ENCODE measurements at regions not wholly inside any gene's neighbourhood (a gene's known extent, or its start where the extent isn't known, plus 50 kb on each side); places are given as distances from the start of the nearest gene placed in this dataset.

DNA sequence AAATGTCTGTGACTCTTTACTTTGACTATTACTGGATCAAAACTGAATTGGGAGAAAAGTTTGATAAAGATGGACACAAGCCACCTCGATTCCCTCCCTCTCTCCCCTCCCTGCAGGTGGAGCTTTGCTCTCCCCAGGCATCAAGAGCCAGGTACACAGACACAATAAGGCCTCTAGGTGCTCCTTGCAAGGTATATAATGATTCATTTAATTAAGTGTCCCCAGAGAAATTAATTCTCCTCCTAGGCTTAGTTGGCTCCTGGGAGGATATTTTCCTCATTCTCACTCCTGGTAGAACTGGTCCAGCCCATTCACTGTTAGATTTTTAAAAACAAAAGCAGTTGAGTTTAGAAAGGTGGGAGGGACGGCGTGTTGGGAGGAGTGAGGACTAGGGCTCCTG lies 352.4 kb upstream of the SMIM21 start:
- no peaks in the 10 kb centered on the region for H3K27me3 ChIP-seq (ENCODE audit: insufficient read depth, low read length)
- H3K36me3 ChIP-seq (ENCODE audit: insufficient read depth, low read length): no peaks in the 10 kb centered on the region
- H3K79me2 ChIP-seq (ENCODE audit: control insufficient read depth, insufficient read depth, low read length, unreplicated experiment): no peaks in the 10 kb centered on the region
- H2AFZ ChIP-seq (ENCODE audit: low read length, unreplicated experiment): no peak overlapping the region
- H3K4me1 ChIP-seq (ENCODE audit: control insufficient read depth, insufficient read depth, low read length, unreplicated experiment): no peaks in the 10 kb centered on the region
- H3K4me3 ChIP-seq (ENCODE audit: low read depth, low read length): no peak overlapping the region
- no peak overlapping the region for H3K27ac ChIP-seq (ENCODE audit: low read depth, low read length)

DNA sequence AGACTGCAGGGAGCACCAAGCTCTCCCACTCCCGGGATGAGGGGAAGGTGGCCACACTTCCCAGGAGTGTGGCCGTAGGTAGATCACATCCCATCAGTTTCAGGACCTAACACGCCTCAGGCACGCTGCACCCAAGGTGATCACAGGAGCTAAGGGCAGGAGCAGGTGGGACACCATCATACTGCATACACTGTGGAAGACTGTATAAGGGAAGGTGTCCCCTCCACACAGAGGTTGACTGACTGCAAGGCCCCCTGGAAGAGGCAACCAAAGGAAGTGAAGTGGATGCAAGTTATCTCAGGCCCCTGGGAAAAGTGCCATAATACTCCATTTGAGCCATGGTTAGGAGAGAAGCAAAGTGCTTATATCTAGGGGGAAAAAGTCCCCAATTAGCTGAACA lies 351.9 kb upstream of the SMIM21 start:
- no peaks in the 10 kb centered on the region for H3K27me3 ChIP-seq (ENCODE audit: insufficient read depth, low read length)
- no peaks in the 10 kb centered on the region for H3K79me2 ChIP-seq (ENCODE audit: control insufficient read depth, insufficient read depth, low read length, unreplicated experiment)
- no peaks in the 10 kb centered on the region for H3K4me1 ChIP-seq (ENCODE audit: control insufficient read depth, insufficient read depth, low read length, unreplicated experiment)
- no peak overlapping the region for H3K27ac ChIP-seq (ENCODE audit: low read depth, low read length)
- H3K4me3 ChIP-seq (ENCODE audit: low read depth, low read length): no peak overlapping the region
- no peaks in the 10 kb centered on the region for H3K36me3 ChIP-seq (ENCODE audit: insufficient read depth, low read length)
- no peak overlapping the region for H2AFZ ChIP-seq (ENCODE audit: low read length, unreplicated experiment)

DNA sequence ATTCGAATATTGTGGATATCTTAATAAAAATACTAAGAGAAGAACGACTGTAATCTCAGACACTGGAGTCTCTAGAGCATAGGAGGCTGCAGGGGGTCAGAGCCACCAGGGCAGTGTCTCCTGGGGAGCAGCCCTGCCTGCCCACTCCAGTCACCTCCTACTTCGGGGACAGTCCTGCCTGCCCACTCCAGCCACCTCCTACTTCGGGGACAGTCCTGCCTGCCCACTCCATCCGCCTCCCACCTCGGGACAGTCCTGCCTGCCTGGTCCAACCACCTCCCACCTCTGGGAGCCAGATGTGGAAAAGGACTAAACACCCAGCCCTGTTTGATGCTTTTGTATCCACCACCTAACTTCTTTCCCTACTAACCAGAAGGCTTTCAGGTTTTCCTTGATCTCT lies 350.1 kb upstream of the SMIM21 start:
- Histone ChIP-seq H3K4me1 (ENCODE audit: control insufficient read depth, insufficient read depth, low read length, unreplicated experiment) (no peaks in the 10 kb centered on the region), H3K36me3 (ENCODE audit: insufficient read depth, low read length) (no peaks in the 10 kb centered on the region), H3K27me3 (ENCODE audit: insufficient read depth, low read length) (no peaks in the 10 kb centered on the region), H2AFZ (ENCODE audit: low read length, unreplicated experiment) (no peak overlapping the region), H3K79me2 (ENCODE audit: control insufficient read depth, insufficient read depth, low read length, unreplicated experiment) (no peaks in the 10 kb centered on the region), H3K27ac (ENCODE audit: low read depth, low read length) (no peak overlapping the region), H3K4me3 (ENCODE audit: low read depth, low read length) (no peak overlapping the region)

DNA sequence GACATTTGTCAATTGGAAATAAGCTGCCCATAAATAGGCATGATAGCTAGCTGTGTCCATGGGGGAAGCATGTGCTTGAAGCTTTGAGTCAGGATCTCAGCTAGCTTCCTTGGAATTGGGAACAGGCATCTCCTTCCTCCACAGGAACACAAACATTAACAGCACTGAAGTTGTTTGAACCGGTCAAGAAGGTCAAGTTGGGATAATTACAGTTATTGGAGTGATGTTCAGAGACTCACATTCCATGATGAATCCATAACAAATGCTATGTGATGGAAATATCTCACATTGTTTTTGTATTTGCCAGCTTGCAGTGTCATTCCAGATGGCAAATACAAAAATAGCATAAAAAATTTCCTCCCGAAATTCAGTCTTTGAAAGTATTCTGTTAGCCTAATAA lies 347.6 kb upstream of the SMIM21 start:
- no peaks in the 10 kb centered on the region for H3K27me3 ChIP-seq (ENCODE audit: insufficient read depth, low read length)
- H3K36me3 ChIP-seq (ENCODE audit: insufficient read depth, low read length): no peaks in the 10 kb centered on the region
- no peaks in the 10 kb centered on the region for H3K79me2 ChIP-seq (ENCODE audit: control insufficient read depth, insufficient read depth, low read length, unreplicated experiment)
- H3K27ac ChIP-seq (ENCODE audit: low read depth, low read length): no peak overlapping the region
- H3K4me3 ChIP-seq (ENCODE audit: low read depth, low read length): no peak overlapping the region
- no peak overlapping the region for H2AFZ ChIP-seq (ENCODE audit: low read length, unreplicated experiment)
- H3K4me1 ChIP-seq (ENCODE audit: control insufficient read depth, insufficient read depth, low read length, unreplicated experiment): no peaks in the 10 kb centered on the region

DNA sequence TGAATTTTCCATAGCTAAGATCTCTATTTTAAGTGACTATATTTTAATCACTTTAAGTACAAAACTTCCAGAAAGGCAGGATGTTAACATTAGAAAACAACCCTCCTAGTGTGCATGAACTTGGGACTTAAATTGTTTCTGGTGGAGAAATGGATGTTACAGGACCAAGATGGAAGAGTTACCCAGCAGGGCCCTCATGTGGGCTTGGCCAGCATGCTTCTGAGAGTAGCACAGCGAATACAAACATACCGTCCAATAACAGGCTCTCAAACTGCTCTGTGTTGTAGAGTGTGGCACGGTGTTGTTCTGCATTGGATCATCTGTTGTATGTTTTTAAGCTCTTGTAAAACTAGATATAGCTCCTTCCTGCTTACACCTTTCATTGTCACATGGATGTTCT lies 346.1 kb upstream of the SMIM21 start:
- Histone ChIP-seq H3K4me3 (ENCODE audit: low read depth, low read length) (no peak overlapping the region), H3K27ac (ENCODE audit: low read depth, low read length) (no peak overlapping the region), H3K79me2 (ENCODE audit: control insufficient read depth, insufficient read depth, low read length, unreplicated experiment) (no peaks in the 10 kb centered on the region), H3K36me3 (ENCODE audit: insufficient read depth, low read length) (no peaks in the 10 kb centered on the region), H2AFZ (ENCODE audit: low read length, unreplicated experiment) (no peak overlapping the region), H3K27me3 (ENCODE audit: insufficient read depth, low read length) (no peaks in the 10 kb centered on the region), H3K4me1 (ENCODE audit: control insufficient read depth, insufficient read depth, low read length, unreplicated experiment) (no peaks in the 10 kb centered on the region)

DNA sequence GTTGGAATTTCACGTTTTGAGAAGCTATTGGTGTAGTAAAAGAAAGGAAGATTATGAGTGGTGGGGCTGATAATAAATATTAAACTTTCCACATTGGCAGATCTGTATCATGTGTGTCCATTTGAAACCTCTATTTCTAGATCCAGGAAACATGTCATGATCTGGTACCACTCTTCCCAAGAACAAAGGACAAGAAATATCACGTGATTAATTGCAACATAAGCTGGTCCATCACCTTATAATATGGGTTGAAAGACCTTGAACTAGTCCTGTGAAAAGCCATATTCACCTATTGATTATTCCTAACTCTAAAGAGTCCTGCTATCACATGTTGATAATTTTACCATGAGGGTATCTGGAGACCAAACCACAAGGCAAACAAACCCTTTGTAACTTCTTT lies 335.3 kb upstream of the SMIM21 start:
- H3K36me3 ChIP-seq (ENCODE audit: insufficient read depth, low read length): no peaks in the 10 kb centered on the region
- no peak overlapping the region for H3K4me3 ChIP-seq (ENCODE audit: low read depth, low read length)
- H3K79me2 ChIP-seq (ENCODE audit: control insufficient read depth, insufficient read depth, low read length, unreplicated experiment): no peaks in the 10 kb centered on the region
- H3K27ac ChIP-seq (ENCODE audit: low read depth, low read length): no peak overlapping the region
- no peaks in the 10 kb centered on the region for H3K4me1 ChIP-seq (ENCODE audit: control insufficient read depth, insufficient read depth, low read length, unreplicated experiment)
- no peak overlapping the region for H2AFZ ChIP-seq (ENCODE audit: low read length, unreplicated experiment)
- no peaks in the 10 kb centered on the region for H3K27me3 ChIP-seq (ENCODE audit: insufficient read depth, low read length)

DNA sequence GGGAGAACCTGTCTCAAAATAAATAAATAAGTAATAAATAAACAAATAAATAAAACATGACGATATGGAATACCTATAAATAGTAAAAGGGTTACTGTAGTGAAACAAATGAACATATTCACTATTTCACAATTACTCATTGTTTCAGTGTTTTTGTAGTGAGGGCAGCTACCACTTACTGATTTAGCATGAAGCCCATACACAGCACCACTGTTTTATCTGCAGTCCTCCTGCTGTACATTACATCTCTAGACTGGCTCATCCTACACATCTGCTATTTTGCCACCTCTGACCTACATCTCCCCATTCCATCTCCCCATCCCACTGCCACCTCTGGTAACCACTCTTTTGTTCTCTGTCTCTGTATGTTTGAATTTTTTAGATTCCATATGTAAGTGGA lies 332.7 kb upstream of the SMIM21 start:
- Histone ChIP-seq H3K27ac (ENCODE audit: low read depth, low read length) (no peak overlapping the region), H3K4me3 (ENCODE audit: low read depth, low read length) (no peak overlapping the region), H3K27me3 (ENCODE audit: insufficient read depth, low read length) (no peaks in the 10 kb centered on the region), H3K79me2 (ENCODE audit: control insufficient read depth, insufficient read depth, low read length, unreplicated experiment) (no peaks in the 10 kb centered on the region), H3K4me1 (ENCODE audit: control insufficient read depth, insufficient read depth, low read length, unreplicated experiment) (no peaks in the 10 kb centered on the region), H3K36me3 (ENCODE audit: insufficient read depth, low read length) (no peaks in the 10 kb centered on the region), H2AFZ (ENCODE audit: low read length, unreplicated experiment) (no peak overlapping the region)

DNA sequence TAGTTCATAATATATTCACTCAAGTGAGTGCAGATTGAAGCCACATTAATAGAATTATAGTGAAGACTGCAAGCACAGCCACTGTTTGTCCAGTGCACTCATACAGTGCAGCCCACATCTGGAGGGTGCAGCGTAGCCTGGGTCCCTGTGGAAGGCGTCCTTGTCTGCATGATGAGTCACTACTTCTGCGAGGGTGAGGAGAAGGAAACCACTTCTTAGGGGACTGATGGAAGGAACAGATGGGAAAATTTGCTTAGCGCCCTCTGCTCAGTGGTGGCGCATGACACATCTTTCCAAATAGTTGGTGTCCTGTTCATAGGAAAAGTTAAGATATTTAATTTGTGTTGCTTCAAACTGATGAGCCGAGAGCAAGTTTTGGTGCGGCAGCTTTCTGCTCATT lies 330.4 kb upstream of the SMIM21 start:
- no peaks in the 10 kb centered on the region for H3K27me3 ChIP-seq (ENCODE audit: insufficient read depth, low read length)
- H3K4me3 ChIP-seq (ENCODE audit: low read depth, low read length): no peak overlapping the region
- no peaks in the 10 kb centered on the region for H3K79me2 ChIP-seq (ENCODE audit: control insufficient read depth, insufficient read depth, low read length, unreplicated experiment)
- no peak overlapping the region for H3K27ac ChIP-seq (ENCODE audit: low read depth, low read length)
- H3K4me1 ChIP-seq (ENCODE audit: control insufficient read depth, insufficient read depth, low read length, unreplicated experiment): no peaks in the 10 kb centered on the region
- no peak overlapping the region for H2AFZ ChIP-seq (ENCODE audit: low read length, unreplicated experiment)
- no peaks in the 10 kb centered on the region for H3K36me3 ChIP-seq (ENCODE audit: insufficient read depth, low read length)

DNA sequence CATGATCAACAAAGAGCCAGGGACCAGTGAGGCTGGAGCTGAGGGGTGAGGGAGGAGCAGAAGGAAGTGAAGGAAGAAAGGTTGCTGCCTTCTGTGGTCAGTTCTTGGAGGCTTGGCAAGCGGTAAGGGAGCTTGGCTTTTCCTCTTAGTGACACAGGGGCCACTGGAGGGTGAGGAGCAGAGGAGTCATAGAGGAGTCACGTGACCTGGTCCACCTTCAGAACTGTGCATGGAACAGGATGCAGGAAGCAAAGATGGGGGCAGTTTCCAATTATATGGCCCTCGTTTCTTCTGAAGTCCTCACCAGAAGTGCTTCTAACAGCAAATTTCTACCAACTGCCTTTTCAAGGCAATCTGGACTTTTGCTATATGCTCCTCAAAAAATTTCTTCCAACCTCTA lies 326.9 kb upstream of the SMIM21 start:
- Histone ChIP-seq H3K27ac (ENCODE audit: low read depth, low read length) (no peak overlapping the region), H3K4me3 (ENCODE audit: low read depth, low read length) (no peak overlapping the region), H3K4me1 (ENCODE audit: control insufficient read depth, insufficient read depth, low read length, unreplicated experiment) (no peaks in the 10 kb centered on the region), H3K79me2 (ENCODE audit: control insufficient read depth, insufficient read depth, low read length, unreplicated experiment) (no peaks in the 10 kb centered on the region), H3K27me3 (ENCODE audit: insufficient read depth, low read length) (no peaks in the 10 kb centered on the region), H3K36me3 (ENCODE audit: insufficient read depth, low read length) (no peaks in the 10 kb centered on the region), H2AFZ (ENCODE audit: low read length, unreplicated experiment) (no peak overlapping the region)

DNA sequence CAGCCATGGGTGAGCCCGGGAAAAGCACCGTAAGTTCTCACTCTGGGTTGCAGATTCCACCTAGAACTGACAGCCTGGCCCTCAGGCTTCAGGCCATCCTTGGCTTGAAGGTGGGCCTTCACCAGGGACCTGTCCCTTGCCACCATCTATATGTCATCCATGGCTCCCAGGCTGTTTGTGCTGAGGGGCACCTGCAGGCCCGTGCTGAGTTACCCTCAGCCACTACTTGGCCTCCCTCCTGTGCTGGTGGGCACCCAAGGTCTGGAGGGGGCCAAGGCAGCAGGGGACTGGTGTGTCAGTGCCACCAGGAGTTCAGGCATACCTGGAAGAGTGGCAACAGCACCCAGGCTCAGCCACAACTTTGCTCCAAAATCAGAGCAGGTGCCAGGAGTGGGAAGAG lies 326.2 kb upstream of the SMIM21 start:
- Histone ChIP-seq H3K4me1 (ENCODE audit: control insufficient read depth, insufficient read depth, low read length, unreplicated experiment) (no peaks in the 10 kb centered on the region), H3K36me3 (ENCODE audit: insufficient read depth, low read length) (no peaks in the 10 kb centered on the region), H3K79me2 (ENCODE audit: control insufficient read depth, insufficient read depth, low read length, unreplicated experiment) (no peaks in the 10 kb centered on the region), H3K27ac (ENCODE audit: low read depth, low read length) (no peak overlapping the region), H3K27me3 (ENCODE audit: insufficient read depth, low read length) (no peaks in the 10 kb centered on the region), H3K4me3 (ENCODE audit: low read depth, low read length) (no peak overlapping the region), H2AFZ (ENCODE audit: low read length, unreplicated experiment) (no peak overlapping the region)

DNA sequence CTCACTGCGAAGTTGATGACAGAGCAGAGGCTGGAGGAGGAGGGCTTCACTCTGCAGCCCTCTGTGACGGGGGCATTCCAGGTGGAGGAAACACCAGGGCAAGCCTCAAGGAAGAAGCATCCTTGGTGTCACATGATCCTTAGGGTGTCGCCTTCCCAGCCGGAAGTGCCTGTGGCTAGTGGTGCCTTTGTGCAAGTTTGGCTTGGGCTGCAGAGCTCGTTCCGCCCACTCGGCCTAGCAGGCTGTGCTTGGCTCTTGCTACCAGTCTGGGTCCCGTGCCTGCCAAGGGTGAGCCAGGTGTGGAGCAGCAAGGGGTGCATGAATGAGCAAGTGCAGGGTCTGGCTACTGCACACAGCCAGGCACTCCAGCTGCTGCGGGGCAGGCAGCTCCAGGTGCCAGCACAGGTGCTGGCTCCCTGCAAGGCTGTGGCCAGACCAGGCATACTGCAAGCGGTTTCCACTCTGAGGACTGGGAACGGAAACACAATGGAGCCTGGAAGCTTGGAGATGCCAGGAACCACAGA lies 325.3 kb upstream of the SMIM21 start:
- Histone ChIP-seq H3K27ac (ENCODE audit: low read depth, low read length) (no peak overlapping the region), H3K4me3 (ENCODE audit: low read depth, low read length) (no peak overlapping the region), H3K27me3 (ENCODE audit: insufficient read depth, low read length) (no peaks in the 10 kb centered on the region), H3K4me1 (ENCODE audit: control insufficient read depth, insufficient read depth, low read length, unreplicated experiment) (no peaks in the 10 kb centered on the region), H2AFZ (ENCODE audit: low read length, unreplicated experiment) (no peak overlapping the region), H3K36me3 (ENCODE audit: insufficient read depth, low read length) (no peaks in the 10 kb centered on the region), H3K79me2 (ENCODE audit: control insufficient read depth, insufficient read depth, low read length, unreplicated experiment) (no peaks in the 10 kb centered on the region)

Measured in ACC112 (cell line).